ENCODE measurements at regions not wholly inside any gene's neighbourhood (a gene's known extent, or its start where the extent isn't known, plus 50 kb on each side); places are given as distances from the start of the nearest gene placed in this dataset.

DNA sequence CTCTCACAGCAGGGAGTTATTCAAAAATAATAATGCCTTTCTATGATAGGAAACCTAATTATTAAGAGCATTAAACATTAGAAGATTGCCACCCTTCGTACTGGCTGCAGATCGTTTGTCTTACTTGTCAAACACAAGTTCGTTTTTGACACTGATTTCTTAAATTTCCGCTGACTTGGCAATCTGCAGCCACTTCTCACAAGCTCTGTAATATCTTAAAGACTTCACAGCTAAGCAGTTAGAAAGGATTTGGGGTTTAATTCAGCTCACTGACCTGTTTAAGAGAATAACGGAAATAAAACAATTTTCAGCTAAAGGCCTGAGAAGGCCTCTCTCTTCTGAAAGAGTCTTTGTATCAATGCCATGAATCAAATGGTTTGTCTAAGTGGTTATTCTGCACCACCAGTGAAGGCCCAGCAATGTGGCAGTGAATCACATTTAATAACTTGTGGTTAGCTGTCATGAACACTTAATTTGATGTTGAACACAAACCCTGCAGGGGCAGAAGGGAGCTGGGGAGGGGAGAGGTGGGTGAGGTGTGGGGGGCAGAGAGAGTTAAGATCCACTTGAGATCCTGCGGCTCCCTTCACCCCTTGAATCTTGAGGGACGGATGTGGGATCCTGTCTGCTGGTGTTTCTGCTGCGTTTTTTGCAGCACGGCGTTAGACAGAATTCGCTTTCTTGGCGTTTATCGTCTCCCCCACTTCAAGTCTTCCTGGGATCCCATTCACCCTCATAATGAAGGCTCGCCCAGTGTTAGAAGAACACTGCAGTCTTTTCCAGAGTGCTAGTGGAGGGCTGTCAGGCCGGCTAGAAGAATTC is 145.4 kb upstream of the SATB2 start:
- Mint-ChIP-seq H3K27ac (no peak overlapping the region), H3K36me3 (ENCODE audit: low read depth) (no peaks in the 10 kb centered on the region), H3K4me3 (no peak overlapping the region), H3K4me1 (no peaks in the 10 kb centered on the region), H3K9me3 (no peaks in the 10 kb centered on the region), H3K27me3 (peaks cover 9% of the 10 kb centered on the region)
- no peak for ATAC-seq (replicated peaks)

DNA sequence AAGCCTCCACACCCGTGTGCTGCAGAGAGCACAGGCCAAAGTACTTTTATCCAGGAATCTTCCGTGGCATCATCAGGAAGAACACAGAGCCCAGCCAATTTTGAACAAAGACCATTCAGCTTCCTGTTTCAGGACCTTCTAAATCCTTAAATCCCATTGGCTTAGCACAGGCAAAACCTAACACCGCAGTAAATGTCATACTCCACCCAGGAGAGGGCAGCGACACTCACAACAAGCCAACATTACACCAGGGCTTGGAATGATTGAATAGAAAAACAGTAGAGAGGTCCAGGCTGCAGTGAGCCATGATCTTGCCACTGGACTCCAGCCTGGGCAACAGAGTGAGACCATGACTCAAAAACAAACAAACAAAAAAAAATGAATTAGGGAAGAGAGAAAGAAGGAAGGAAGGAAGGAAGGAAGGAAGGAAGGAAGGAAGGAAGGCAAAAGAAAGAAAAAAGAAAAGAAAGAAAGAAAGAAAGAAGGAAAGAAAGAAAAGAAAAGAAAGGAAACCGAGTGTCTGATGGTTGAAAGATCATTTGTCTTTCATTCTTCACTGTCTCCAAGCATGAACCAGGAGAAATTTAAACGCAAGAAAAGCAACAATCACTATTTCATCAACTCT is 144.6 kb upstream of the SATB2 start:
- Mint-ChIP-seq H3K9me3 (no peaks in the 10 kb centered on the region), H3K27me3 (peaks cover 11% of the 10 kb centered on the region), H3K27ac (no peak overlapping the region), H3K4me3 (no peak overlapping the region), H3K4me1 (no peaks in the 10 kb centered on the region), H3K36me3 (ENCODE audit: low read depth) (no peaks in the 10 kb centered on the region)
- ATAC-seq (replicated peaks) = no peak

DNA sequence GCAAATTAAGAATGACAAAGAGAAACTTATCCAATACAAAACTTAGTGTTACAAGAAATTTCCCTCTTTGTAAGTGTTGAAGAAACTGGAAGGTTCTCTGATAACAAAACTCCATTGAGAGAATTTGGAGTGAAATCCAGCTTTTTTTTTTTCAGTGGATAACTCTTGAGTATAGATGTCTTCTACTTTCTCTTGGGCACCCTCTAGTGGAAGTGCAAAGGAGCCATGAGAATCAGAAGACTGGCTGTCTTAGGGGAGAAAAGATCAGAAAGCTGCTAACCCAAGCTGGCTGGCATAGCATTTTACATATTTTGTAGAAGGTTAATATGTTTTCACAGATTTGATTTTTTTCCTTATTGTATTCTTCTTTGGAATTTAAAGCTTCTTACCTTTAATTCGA is 138.8 kb upstream of the SATB2 start:
- Mint-ChIP-seq H3K9me3 (no peaks in the 10 kb centered on the region), H3K4me3 (no peak overlapping the region), H3K4me1 (no peaks in the 10 kb centered on the region), H3K27ac (no peak overlapping the region), H3K27me3 (peaks cover 21% of the 10 kb centered on the region), H3K36me3 (ENCODE audit: low read depth) (no peaks in the 10 kb centered on the region)
- no peak for ATAC-seq (replicated peaks)

DNA sequence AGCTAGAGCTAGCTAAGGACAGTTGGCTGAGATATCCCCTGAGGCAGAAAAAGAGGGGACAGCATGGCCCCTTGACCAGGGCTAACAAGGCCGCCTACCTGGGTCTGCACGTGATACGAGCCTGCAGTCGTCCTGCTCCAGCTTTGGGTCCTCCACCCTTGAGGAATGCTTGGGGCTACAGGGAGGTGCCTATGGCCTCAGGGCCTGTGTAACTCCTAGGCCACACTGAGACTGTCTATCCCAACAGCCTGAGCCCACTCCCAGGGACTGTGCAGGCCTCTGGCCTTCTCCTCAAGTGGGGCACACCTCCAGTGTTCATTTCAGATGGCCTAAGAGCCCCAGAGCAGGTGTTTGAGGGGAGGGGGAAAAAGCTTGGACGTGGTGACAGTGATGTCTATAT is 136.7 kb upstream of the SATB2 start:
- Mint-ChIP-seq H3K4me1 (no peaks in the 10 kb centered on the region), H3K27me3 (peaks cover 22% of the 10 kb centered on the region), H3K36me3 (ENCODE audit: low read depth) (no peaks in the 10 kb centered on the region), H3K9me3 (no peaks in the 10 kb centered on the region), H3K4me3 (no peak overlapping the region), H3K27ac (no peak overlapping the region)
- no peak for ATAC-seq (replicated peaks)

DNA sequence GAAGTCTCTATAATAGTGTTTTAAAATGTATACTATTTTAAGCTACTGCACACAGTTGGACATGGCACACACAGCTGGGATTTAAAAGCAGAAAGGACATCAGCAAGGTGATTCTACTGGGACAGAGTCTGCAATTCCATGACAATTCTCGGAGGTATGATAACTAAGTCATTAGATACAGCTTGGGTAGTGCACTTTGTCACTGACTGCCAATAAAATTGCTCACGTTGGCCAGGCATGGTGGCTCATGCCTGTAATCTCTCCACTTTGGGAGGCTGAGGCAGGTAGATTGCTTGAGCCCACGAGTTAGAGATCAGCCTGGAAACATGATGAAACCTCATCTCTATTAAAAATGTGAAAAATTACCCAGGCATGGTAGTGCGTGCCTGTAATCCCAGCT is 134.1 kb upstream of the SATB2 start:
- H3K27ac Mint-ChIP-seq = no peak overlapping the region
- no peak overlapping the region for H3K4me3 Mint-ChIP-seq
- H3K9me3 Mint-ChIP-seq = no peaks in the 10 kb centered on the region
- H3K27me3 Mint-ChIP-seq = peaks cover 14% of the 10 kb centered on the region
- no peaks in the 10 kb centered on the region for H3K36me3 Mint-ChIP-seq (ENCODE audit: low read depth)
- no peaks in the 10 kb centered on the region for H3K4me1 Mint-ChIP-seq
- ATAC-seq (replicated peaks) = no peak

DNA sequence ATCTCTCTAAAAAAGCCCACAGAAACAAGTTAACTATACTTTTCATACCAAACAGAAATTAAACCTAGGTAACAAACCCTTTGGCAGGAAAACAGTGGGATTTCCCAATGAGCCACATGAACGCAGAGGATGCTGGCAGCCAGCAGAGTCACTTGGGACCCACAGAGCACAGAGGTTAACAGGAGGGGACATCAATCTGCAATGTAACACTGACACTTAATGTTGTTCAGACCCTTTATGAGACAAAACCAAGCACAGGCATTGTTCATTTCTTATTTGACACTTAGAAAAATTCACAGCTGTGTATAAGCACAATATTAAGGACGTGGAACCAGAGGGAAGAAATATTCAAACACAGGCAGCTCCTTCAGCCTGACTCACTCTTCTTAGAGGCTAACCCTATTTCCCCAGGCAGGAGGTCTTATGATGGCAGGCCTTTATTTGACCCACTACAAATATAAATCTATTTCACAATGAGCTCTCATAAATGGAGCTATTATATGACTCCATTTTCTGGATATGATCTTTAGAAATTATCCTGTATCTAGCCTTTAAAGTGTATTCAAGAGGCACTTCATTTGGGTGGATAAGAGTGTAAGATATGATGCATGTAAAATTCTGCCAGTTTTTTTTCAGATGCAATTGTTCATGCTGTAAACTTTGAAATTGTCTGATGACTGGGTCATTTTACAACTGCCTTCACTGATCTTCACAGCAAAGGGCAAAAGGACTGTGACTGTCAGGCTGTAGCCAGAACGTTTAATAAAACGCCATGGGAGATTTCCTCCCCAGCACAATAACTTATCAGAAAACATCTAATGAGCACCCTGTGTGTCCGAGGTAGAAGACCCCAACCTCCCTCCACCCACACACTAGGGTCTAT is 132.8 kb upstream of the SATB2 start:
- Mint-ChIP-seq H3K4me3 (no peak overlapping the region), H3K27ac (no peak overlapping the region), H3K27me3 (peaks cover 10% of the 10 kb centered on the region), H3K4me1 (no peaks in the 10 kb centered on the region), H3K36me3 (ENCODE audit: low read depth) (no peaks in the 10 kb centered on the region), H3K9me3 (no peaks in the 10 kb centered on the region)
- ATAC-seq (replicated peaks) = no peak

DNA sequence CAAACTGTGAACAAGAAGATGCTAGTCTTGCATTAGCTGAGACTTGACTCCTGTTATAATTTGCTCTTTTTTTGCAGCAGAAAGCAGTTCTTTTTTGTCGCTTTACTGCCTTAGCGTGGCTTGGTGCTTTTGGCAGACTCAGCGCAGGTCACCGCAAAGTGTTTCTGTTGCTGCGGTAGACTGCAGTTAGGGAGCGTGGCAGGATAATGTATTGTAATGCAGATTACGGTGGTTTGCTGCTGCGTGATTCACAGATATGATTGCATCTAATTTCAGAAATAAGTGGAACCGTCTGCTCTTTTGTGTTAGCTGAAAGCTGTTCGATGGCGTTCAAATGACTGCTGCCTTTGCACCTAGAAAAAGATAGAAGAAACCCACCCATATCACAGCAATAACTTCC is 131.6 kb upstream of the SATB2 start:
- H3K9me3 Mint-ChIP-seq = no peaks in the 10 kb centered on the region
- H3K27me3 Mint-ChIP-seq = peaks cover 10% of the 10 kb centered on the region
- H3K4me3 Mint-ChIP-seq = no peak overlapping the region
- no peaks in the 10 kb centered on the region for H3K4me1 Mint-ChIP-seq
- no peaks in the 10 kb centered on the region for H3K36me3 Mint-ChIP-seq (ENCODE audit: low read depth)
- ATAC-seq (replicated peaks) = no peak
- no peak overlapping the region for H3K27ac Mint-ChIP-seq

DNA sequence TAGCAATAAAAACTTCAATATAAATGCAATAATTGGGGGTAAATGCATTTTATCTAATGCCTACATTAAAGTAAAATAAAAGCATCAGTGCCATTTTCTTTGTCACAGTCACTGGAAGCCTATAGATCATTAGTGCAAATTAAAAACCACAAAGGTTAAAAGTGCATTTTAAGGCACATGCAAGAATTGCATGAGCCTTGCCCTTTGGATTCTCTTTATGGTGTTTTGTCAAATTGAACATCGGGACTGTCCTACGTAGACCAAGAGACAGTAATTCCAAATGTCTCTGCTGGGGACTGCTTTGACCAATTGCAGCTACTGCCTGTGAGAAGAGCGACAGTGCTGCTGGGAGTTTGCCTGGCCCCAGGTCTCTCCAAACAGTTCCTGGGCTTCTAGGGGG is 130.3 kb upstream of the SATB2 start:
- Mint-ChIP-seq H3K36me3 (ENCODE audit: low read depth) (no peaks in the 10 kb centered on the region), H3K4me1 (no peaks in the 10 kb centered on the region), H3K27me3 (peaks cover 13% of the 10 kb centered on the region), H3K9me3 (no peaks in the 10 kb centered on the region), H3K4me3 (no peak overlapping the region), H3K27ac (no peak overlapping the region)
- no peak for ATAC-seq (replicated peaks)

DNA sequence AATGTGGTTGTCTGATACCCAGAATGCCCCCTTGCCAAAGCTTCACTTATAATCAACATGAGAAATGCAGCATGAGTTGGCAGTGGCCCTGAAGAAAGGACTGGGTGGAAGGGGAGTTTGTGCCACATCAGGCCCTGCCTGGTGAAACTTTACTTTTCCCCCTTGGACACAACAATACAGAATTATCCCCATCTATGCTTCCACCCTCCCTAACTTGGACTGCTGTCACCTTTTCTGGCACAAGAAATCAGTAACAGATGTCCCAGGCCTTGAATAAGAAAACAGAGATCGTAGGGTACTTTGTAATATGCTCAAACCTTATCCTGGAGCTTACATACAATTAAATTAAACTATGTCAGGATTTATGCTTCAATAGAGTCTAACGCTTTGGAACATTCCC is 128.9 kb upstream of the SATB2 start:
- Mint-ChIP-seq H3K9me3 (no peaks in the 10 kb centered on the region), H3K27me3 (peaks cover 13% of the 10 kb centered on the region), H3K27ac (no peak overlapping the region), H3K36me3 (ENCODE audit: low read depth) (no peaks in the 10 kb centered on the region), H3K4me1 (no peaks in the 10 kb centered on the region), H3K4me3 (no peak overlapping the region)
- no peak for ATAC-seq (replicated peaks)

DNA sequence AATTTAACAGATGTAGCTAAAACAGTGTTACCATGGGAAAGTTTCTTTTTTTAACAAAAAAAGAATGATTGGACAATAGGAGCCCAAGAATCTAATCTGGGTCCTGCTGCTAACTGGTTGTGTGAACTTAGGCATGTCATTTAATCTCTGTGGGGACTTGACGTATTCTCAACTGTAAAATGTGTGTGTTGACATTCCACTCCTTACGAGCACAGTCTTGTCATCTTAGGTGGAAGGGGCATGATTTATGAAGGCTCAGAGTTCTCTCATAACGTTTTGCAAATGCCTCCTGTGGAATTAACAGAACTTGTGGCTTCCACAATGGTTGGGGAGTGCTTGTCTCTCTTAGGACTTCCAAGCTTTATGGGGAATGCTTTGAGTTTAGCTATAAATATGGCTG is 125.9 kb upstream of the SATB2 start:
- Mint-ChIP-seq H3K4me3 (no peak overlapping the region), H3K4me1 (no peaks in the 10 kb centered on the region), H3K36me3 (ENCODE audit: low read depth) (no peaks in the 10 kb centered on the region), H3K27ac (no peak overlapping the region), H3K9me3 (no peaks in the 10 kb centered on the region), H3K27me3 (peaks cover 8% of the 10 kb centered on the region)
- no peak for ATAC-seq (replicated peaks)

DNA sequence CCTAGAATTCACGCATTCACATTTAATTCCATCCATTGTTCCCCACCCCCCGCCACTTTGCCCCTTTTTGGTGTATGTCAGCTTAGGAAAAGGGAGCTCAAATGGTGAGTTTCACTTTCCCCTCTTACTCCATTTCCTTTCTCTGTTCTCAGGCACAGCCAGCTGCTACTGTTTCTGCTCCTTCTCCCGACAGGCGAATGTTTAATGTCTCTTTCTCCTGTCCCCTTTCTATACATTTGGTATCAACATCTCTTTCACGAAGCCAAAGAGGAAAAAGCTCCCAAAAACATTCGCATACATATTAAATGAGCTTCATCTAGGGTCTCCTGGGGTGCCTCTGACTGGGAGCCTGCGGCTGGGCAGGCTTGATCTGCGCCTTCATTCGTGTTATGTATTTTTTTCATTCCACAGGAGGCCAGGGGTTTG is 124.2 kb upstream of the SATB2 start:
- Mint-ChIP-seq H3K27me3 (peaks cover 8% of the 10 kb centered on the region), H3K4me3 (no peak overlapping the region), H3K9me3 (no peaks in the 10 kb centered on the region)

DNA sequence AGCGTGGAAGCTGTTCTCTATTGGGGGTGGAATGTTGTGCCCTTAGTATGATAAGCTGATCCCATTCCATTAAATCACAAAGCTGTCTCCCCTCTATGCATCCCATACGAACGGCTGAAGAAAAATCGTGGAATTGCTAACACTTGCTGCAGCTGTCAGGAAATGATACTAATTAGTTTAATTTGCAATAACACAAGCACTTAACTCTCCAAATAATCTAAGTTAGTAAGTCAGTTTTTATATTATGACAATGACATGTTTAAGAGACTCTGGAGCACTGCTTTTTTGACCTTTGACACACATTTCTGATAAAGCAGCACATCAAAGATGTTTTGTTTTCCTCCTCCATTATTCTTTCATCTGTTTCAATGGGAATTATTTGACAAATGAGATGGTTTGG is 123.7 kb upstream of the SATB2 start:
- no peaks in the 10 kb centered on the region for H3K9me3 Mint-ChIP-seq
- H3K27me3 Mint-ChIP-seq = peaks cover 8% of the 10 kb centered on the region
- H3K36me3 Mint-ChIP-seq (ENCODE audit: low read depth) = no peaks in the 10 kb centered on the region
- H3K27ac Mint-ChIP-seq = no peak overlapping the region
- no peak for ATAC-seq (replicated peaks)
- H3K4me1 Mint-ChIP-seq = no peaks in the 10 kb centered on the region
- no peak overlapping the region for H3K4me3 Mint-ChIP-seq

More for the DNA sequence above, 124.2 kb upstream of the SATB2 start:
- Mint-ChIP-seq H3K27ac (no peak overlapping the region), H3K36me3 (ENCODE audit: low read depth) (no peaks in the 10 kb centered on the region), H3K4me1 (no peaks in the 10 kb centered on the region)
- no peak for ATAC-seq (replicated peaks)

DNA sequence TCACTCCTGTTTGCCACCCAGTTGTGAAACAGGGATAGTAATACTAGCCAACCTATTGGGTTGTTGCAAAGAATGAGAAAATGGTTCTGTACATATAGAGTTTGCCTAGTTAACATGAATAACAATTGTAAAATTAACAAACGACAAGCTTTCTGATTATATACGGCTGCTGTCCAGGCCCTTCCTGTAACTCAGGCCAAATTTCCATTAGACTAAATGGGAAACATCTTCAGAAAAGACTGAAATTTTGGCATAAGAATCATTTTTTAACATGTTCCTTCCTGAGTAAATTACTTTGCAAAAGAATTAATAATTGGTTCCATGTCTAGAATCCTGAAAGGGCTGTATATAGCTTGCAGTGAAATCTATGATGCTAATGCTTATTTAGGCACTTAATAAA is 117.7 kb upstream of the SATB2 start:
- H3K4me1 Mint-ChIP-seq = no peaks in the 10 kb centered on the region
- H3K27me3 Mint-ChIP-seq = peaks cover 7% of the 10 kb centered on the region
- H3K4me3 Mint-ChIP-seq = no peak overlapping the region
- no peaks in the 10 kb centered on the region for H3K9me3 Mint-ChIP-seq
- no peak for ATAC-seq (replicated peaks)
- H3K27ac Mint-ChIP-seq = no peak overlapping the region
- no peaks in the 10 kb centered on the region for H3K36me3 Mint-ChIP-seq (ENCODE audit: low read depth)

DNA sequence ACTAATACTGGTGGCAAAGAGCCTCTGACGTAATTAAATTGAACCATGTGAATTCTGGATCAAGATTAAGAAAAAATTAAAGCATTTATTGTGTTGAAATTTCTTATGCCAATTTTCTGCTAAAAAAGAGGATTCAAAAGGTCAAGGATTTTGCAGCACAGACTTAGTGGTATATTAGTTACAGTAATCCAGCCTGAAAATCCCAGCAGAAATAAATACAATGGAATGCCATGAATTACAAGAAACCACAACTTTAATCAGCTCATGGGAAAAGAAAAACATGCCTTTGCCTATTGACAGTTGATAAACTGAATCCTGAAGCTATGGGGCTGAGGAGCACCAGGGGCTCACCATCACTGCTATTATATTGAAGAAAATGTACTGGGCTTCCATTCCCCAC is 114.8 kb upstream of the SATB2 start:
- no peak overlapping the region for H3K27ac Mint-ChIP-seq
- no peaks in the 10 kb centered on the region for H3K4me1 Mint-ChIP-seq
- ATAC-seq (replicated peaks) = no peak
- no peak overlapping the region for H3K4me3 Mint-ChIP-seq
- no peaks in the 10 kb centered on the region for H3K36me3 Mint-ChIP-seq (ENCODE audit: low read depth)
- H3K27me3 Mint-ChIP-seq = peaks cover 7% of the 10 kb centered on the region
- H3K9me3 Mint-ChIP-seq = no peaks in the 10 kb centered on the region

DNA sequence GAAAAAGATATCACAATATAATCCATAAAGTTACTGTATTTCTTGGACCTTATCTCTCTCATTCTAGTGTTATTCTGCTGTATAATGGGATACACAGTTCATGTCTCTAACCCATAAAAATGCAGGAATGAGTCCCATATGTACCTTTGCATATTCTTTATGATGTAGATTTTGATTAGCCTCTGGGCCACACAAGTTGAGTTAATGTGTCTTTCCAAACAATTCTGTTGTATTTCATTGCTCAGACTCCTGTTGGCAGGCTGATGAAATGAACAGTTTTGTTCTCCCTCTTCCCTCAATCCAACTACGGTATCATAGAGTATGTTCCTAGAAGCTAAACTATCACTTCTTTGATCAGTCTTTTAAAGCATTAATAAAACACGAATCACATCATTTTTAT is 113.2 kb upstream of the SATB2 start:
- Mint-ChIP-seq H3K36me3 (ENCODE audit: low read depth) (no peaks in the 10 kb centered on the region), H3K27me3 (peaks cover 7% of the 10 kb centered on the region), H3K4me3 (no peak overlapping the region)

More for the DNA sequence above, 113.2 kb upstream of the SATB2 start:
- ATAC-seq (replicated peaks) = no peak
- no peaks in the 10 kb centered on the region for H3K9me3 Mint-ChIP-seq
- H3K4me1 Mint-ChIP-seq = no peaks in the 10 kb centered on the region
- H3K27ac Mint-ChIP-seq = no peak overlapping the region
